Activated CD4-positive, alpha-beta T cell treated with anti-CD3 and anti-CD28 coated beads, Interleukin-2, amount 50 U/mL, for 16 hours (primary cell): ENCODE measurements at regions not wholly inside any gene's neighbourhood (a gene's known extent, or its start where the extent isn't known, plus 50 kb on each side); places are given as distances from the start of the nearest gene placed in this dataset.

Source experiments
- DNase-seq: peaks from one replicate; pipeline ENCODE4 v3.0.0-alpha.2; 2020

DNA sequence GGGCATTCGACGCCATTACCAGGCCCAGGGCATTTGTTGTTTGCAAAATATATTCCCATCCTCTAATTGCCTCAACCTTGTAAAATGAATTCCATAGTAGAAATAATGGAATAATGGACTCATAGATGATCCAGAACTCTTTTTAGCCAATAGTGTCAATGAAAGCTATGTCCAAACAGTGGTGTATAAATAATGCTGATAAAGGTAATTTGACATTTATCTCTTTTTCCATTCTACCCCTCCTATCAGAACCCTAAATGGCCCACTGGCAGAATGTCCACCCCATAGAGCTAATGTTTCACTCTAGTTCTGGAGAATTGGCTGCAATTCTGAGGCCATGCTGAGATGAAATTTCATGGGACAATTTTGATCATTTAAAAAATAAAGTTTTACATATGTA is 76.4 kb upstream of the DLX6 start:
- DNase-seq, result no peak

DNA sequence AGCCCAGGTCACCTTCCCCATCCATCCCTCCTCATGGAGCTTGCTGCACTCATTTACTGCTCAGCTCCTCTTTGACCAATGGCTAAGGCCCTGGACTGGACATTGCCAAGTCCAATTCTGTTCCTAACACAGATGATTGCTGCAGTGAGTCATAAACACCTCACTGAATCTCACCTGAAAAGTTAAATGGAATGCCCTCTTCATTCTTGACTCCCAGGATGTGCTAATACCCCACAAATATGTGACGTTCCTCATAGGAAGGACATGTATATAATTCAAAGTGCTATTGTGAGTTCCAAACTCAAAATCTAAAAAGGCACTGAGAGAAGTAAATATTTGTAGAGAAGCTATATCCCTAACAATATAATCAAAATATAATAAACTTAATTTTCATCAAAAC is 73.5 kb upstream of the DLX6 start:
- no peak for DNase-seq

DNA sequence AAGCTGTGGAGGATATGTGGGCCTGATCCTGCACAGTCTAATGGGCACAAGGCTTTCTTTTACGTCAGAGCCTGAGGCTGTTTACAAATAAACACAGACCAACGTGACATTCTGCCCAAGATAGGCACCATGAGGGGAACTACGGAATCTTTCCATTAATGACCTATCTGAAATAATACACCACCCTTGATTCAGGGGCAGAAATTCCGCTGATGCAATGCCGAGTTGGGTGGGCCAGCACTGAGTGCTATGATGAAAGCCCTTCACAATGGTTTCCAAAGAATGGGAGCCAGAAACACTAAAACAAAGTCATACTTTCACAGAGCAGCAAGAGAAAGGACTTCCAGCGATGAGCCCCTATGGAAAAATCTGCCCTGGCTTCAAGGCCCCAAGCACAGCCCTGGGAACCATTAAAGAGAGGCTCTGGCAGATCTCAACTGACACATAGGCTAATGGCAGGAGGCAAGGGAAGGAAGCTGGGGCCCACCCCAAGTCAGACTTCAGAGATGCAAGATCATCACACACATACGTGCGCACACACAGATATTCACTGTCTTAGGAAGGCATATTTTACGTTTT is 72.2 kb upstream of the DLX6 start:
- no peak for DNase-seq

DNA sequence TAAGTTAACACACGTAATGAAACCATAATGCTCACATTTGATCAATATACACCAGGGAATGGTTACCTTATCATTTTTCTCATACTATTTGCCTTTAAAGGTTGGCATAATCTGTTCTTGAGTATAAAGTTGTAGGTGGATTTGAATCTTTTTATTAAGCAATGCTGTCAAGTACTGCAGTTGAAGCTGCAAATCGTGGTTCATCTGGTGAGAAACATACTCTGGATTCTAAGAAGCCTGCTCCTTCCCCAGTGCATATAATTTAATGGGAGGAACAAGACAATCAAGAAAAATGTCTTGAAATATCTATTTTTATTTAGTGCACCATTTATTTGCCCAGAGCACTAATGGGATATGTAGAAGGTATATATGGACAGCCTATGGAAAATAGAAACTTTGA is 68.7 kb upstream of the DLX6 start:
- no peak for DNase-seq

GRCh38 chr7:96942112-96942511 is 63.2 kb upstream of the DLX6 start:
- DNase-seq, result no peak

DNA sequence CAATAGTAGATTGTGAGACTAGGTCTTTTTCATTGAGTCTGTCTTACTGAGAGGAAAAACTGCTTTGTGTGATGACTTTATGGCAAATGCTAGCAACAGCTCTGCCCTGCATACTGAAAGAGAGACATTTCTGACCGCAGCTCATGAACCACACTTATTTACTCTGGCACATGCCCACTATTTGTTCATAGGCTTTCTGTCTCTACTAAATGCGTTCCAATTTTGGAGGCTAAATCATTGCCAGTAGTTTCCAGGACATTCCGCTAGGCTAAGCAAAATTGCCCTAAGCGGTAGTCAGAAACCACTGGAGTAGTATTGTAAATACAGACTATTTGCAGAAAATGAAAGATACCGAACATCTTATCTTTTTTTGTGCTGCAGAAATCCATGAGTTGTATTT is 55.6 kb upstream of the DLX6 start:
- no peak for DNase-seq

DNA sequence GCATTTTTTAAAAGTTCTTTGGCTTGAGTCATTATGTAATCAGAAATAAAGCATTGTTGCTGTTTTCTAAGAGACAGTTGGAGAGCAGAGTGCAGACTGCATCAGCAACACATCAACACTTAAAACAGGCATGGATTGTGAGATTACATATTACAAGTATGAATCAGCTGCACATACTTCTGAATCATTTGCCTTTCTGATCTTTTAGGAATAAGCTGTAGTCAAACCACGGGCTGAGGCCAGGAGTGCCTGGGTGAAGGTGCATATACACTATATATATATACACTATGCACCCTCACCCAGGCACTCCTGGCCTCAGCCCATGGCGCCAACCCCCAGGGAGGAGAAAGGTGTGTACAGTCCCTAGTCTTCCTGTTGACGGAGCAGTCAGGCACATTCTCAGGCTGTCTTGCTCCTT is 52.4 kb upstream of the DLX6 start:
- peak; percentile 0 for DNase-seq

DNA sequence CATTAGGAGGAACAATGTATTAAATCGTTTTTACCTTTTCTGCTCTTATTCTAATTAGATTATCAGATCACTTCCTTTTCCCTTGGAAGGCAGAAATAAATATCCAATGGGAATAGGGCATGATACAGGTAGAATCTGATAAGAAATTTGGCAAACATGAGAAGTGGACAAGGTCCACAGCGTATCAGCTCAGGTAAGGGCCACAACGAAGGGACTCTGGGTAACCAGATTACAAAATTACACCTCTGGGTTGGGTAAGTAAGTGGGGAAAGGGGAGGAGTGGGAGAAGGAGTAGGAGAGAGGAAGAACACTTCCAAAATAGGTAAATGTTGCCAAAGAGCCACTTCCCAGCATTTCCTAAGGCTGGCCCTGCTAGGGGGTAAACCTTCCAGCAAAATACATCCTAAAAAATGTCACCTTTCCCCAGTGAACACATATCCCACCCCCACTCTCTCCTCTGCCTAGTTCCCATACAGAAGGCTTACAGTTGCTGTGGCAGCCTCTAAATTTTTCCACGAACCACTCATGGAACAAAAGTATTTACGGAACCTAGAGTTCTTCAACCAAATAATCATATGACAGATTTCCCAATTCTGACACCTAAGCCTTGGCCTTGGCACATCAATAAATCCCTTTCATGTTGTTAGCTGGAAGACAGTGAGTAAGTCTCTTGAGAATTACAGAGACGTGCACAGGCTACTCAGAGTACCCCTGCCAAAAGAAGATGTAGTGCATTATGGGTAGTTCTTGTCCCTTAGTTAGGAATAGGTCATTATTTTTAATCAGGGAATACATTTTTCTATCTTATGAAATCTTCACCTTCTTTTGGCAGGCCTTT is 51.5 kb upstream of the DLX6 start:
- no peak for DNase-seq
